GM19035 (cell line): ENCODE measurements at regions not wholly inside any gene's neighbourhood (a gene's known extent, or its start where the extent isn't known, plus 50 kb on each side); places are given as distances from the start of the nearest gene placed in this dataset.

Experiments used
- ATAC-seq: cut with Tn5 transposase; IDR thresholded peaks from one replicate; pipeline ENCODE4 v1.9.1; 2021; ENCODE audit not compliant: unreplicated experiment

DNA sequence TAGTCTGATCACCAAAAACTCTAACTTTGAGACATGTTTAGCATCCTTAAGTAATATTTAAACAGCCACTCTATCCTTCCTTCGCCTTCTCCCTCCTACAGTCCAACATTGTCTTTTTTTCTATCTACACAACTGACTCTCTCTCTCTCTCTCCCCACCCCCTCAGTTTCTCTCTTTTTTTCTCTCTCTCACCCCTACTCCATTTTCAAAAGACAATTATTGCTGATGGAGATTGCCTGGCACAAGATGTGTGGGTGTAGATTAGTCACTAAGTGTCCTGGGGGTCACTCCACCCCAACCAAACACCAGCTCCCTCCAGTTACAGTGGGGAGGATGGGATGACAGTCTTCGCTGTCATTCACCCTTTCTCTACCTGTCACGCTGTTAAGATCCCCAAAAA is 94.5 kb upstream of the NFIA start:
- ATAC-seq = no peak

DNA sequence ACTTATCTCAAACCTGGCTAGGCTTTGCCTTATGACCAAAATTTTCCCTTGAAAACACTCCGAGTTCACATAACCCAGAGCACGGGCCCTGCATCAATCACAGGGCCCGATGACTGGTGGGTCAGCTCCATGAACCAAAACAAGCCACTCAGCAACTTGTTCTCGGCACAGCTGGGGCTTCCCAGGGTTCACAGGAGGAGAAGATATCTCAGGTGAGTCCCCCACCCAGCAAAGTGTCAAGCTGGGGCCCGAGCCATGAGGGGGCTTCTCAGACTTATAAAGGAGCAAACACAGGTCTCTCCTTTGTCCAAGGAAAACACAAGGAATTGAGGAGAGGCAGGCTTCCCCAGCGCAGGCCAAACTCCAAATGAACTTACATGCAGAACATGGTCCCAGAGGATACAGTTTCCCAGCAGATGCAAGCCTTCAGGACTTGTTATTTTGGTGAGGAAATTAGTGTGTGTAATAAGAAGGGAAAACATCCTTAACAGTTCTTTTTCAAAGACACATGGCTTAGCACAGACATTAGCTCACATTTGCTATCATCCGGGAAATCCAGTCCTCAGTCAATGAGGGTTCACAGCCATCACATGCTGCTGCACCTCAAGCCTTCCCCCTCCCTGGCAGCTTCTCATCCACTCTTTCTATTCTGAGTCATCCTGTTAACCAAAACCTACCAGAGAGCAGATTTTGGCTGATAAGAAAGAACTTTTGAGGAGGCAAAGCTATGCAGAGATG is 98.1 kb upstream of the NFIA start:
- no peak for ATAC-seq

DNA sequence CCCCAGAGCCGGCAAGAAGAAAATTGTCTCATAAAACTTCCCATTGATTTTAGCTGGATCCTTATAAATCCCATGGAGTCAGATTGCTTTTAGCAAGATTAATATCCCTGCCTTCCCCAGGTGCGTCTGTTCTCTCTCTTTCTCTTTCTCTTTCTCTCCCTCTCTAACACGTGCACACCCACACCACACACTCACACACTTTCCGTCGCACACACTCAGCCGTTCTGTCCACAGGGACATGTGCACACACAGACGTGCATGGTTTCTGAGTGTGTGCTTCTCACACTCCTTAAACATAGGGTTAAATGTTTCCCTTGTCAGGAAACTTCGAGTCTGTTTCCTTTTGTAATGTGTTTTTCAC is 98.7 kb upstream of the NFIA start:
- ATAC-seq = no peak

DNA sequence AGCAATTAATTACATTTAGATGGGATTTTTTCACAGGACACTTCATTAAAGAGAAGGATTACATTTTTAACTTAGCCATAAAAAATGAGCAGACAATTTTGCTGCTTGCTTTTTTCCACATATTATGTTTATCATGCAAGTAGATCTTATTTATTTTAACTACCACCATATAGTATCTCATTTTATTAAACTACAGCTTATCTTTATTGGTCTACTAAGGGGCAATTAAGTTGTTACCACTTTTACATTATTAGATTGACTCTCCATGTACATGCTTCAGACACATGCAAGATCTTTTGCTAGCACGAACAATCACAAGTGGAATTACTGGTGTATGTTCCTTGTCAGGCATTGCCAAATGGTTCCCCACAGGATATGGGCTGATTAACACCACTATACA is 99.8 kb upstream of the NFIA start:
- no peak for ATAC-seq

DNA sequence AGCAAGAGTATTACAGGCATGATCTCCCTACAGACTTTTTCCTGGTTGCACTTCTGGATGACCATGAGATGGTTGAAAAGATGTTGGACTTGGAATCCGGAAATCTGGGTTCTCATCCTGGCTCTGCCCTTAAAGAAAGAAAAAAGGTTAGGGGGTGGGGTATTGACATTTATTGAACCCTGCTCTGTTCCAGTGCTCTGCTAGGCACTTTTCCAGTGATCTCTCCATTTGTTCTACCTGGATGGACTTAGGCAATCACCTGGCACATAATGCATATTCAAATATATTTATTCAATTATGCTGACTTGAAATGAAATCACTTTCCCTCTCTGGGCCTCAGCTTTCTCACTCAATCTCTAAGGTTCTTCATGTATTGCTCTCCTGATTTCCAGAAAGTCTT is 101.0 kb upstream of the NFIA start:
- no peak for ATAC-seq

DNA sequence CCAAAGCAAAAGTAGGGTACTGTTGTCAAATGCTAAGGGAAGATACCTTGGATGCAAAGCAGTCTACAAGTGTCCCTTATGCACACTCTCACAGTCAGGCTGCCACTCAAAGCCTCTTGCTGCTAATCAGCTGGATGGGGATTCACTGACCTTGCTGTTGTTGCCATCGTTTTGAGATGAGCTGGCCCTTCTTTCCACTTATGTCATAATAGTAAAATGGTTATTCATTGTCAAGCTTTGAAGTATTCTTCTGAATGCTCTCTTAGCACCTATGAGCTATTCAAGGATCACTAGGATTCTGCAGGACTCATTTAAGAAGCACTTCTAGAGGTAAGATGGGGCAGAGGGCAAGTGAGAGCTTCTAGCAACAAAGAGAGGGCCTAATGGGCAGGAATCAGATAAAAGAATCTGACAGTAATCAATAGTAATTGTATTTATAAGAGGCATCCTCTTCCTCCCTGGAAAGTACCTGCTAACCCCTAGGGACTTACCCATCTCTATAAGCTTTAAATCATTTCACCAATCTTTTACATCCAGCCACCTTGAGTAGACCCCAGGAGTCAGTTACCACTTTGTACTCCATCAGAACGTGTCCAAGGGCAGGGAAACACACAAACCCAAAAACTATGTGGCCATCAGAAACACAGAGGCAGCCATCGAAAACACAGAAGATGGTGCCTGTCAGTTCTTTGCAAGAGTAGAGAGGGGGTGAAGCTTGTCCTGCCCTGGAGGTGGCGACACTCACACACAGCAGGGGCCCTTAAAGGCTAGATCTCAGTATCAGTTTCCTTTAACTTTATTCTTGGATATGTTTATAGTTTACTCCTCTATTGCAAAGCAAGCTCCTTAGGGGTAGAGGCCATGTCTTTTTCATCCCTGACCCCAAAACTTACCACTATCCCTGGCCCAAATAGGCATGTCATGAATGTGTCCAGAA is 103.7 kb upstream of the NFIA start:
- peak; percentile 79 for ATAC-seq

DNA sequence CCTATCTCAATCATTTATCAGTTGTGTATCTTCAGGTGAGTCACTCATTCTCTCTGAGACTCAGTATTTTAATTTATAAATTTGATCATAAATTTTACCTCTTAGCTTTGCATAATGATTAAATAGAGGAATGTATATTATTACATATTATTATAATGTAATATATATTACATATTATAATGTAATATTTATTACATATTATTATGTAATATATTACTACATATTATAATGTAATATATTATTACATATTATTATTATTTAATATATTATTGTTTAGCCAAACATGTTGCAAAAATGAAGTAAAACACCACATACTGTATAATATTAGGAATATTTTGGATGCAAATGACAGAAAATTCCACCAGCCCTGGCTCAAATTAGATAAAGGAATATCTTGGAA is 104.7 kb upstream of the NFIA start:
- no peak for ATAC-seq

DNA sequence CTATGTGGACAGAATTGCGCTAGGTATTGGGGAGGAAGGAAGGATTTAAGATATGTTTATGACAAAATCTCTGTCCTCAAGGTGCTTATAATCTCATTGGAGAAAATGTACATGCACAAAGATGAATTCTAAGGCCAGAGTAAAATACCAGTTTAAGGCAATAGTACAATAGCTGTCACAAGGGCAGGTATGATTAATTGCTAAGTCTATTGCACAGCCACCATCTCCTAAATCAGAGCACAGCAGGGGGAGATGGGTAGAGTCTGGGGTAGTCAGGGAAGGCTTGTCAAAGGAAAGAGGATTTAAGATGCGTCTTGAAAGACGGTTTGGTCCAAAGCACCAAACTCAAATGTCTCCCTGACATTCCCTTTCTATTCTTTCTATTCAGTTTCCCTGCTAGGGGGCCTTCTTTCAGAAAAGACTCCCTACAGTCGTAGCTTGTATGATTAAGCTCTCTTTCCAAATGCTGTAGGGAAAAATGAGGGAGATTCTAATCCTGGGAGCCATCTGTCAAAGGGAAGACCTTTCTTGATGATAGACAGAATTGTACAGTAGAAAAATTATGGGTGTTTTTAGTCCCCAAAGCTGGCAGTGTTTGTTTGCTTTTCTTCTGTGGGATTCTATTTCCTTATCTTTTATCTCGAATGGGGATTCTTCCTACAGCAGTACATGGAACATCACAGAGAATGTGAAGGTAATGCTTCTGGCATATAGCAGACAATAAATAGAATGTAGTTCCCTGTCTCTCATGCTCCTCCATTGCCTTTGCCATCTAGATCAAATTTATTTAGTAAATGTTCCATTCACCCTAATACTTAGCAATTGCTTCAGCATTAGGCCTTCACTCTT is 107.6 kb upstream of the NFIA start:
- ATAC-seq = no peak

DNA sequence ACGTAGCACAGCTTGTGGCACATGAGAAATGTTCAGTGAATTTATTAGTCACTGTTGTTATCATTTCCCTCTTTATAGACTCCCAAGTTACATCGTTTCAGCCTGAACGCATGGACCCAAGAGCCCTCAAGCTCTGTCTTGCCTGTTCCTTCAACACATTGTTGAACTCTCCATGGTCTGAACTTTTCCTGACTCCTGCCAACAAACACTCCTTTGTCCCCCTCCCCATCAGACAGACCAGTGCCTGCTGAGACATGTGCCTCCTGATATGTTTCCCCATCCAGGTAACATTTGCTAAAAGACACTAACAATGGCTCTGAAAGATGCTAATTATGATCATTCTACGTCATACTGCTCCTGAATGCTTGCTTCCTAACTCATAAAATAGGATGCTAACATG is 108.7 kb upstream of the NFIA start:
- ATAC-seq = no peak

DNA sequence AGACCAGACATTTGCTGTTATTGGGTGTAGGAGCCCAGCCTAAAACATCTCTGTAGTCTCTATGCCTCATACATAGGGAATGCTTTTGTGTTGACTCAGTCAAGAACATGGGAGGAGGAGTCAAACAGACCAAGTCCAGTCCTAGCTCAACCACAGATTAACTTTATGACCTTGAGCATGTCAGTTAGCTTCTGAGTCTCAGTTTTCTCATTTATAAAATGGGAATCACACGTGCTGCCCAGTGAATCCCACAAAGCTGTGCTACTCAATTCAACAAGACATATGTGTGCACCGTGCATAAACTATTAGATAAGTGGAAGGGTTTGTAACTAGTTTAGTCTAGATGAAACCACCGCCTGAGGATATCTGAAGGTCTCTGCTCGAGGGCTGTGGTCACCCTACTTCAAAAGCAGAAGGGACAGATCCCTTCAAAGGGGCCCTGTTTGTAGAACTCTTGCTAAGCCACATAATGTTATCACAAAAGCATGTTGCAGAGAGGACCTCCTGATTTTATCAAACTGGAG is 109.5 kb upstream of the NFIA start:
- no peak for ATAC-seq

DNA sequence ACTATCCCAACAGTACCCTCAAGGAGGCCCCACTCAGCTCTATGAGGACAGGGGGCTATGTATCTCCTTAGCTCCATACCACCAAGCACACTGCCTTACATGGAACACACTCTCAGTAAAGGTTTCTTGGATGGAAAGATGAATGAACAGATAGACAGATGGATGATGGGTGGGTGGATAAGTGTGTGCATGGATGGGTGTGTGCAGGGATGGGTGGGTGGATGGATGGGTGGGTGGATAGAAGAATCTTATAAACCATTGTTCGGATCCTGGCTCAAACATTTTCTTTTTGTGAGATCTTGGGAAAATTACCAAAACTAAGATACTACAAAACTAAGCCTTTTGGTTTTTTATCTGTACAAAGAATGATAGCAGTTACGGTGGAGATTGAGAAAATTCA is 111.0 kb upstream of the NFIA start:
- no peak for ATAC-seq

DNA sequence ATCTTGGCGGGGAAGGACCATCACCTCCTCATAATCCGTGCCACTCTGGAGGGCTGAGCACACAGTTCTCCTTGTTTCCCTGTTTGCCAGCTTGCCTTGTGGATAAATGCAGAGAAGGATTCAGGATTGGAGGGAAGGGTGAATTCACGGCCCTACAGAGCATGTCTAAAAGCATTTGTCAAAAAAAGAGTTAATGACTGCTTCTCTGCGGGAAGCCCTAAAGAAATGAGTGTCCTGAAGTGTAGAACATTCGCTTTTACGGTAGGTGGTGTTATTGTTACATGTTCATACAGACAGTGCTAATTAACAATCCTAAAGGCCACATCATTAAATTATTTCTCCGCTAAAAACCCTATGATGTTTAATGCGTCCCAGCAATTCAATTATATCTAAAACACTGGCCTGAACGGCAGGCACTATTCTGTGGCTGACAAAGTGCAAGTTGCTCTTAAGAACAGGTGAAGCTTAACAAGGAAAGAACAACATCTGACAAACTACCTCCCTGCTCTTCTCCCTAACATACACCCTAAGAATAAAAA is 112.3 kb upstream of the NFIA start:
- ATAC-seq = no peak

DNA sequence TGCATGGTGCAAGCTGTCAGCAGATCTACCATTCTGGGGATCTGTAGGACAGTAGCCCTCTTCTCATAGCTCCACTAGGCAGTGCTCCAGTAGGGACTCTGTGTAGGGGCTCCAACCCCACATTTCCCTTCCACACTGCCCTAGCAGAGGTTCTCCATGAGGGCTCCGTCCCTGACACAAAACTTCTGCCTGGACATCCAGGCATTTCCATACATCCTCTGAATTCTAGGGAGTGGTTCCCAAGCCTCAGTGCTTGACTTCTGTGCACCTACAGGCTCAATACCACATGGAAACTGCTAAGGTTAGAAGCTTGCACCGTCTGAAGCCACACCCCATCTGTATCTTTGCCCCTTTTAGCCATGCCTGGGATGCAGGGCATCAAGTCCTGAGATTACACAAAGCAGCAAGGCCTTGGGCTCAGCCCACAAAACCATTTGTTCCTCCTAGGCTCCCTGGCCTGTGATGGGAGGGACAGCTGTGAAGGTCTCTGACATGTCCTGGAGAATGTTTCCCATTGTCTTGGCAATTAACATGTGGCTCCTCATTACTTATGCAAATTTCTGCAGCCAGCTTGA is 117.0 kb upstream of the NFIA start:
- no peak for ATAC-seq

DNA sequence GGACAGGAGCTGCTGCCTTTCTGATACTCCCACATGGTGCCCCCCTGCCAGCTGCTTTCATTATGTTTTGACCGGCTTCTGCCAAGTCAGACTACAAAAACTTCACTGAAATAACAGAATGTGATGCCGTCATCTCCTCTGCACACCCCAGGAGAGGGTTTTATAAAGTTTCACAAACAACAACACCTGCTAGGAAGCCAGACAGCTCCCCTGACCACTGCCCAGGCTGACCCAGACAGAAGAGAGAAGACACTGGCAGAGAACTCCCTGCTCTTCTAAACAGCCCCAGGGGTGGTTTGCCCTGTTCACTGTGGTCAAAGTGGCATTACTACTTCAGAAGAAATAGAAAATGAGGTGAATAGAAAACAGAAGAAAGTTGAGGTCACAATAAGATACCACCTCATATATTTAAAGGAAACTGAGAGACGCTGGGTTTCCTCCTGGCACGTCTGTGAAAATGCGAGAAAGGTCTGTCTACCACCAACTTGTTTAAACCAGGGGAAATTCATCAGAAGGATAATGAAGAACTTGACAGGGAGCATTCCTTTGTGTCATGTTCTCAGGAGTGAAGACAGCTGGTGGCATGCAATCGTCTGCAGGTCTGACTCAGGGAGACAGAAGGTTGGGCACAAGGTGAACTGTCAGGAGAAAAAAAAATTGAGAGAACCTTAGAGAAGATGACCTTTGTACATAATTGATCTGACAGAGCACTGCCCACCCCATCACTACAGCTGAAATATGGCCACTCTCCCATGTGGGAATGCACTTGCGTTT is 119.0 kb upstream of the NFIA start:
- ATAC-seq = no peak

DNA sequence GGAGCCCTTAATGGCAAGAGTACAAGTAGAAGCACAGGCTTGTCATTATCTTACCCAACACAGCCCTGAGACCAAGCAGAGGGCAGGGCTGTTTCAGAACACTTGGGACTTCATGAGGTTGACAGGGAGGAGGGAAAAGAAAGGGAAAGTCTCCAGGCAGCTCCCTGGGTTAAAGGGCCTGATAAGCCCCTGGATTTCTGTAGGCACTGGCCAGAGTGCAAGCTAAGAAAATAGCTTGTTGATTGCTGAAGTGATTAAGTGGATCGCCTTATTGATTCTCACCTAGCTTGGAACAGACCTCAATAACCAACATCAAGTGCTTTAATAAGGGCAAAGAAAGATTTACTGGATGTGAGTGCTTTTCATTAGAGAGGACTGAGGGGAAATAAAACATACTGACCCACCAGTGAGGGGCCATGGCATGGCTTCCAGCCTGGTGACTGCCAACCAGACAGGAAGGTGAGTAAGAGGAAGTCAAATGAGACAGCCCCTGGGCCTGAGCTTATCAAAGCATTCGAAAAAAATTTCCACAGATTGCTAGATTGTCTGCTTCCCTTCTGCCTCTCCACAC is 121.4 kb upstream of the NFIA start:
- no peak for ATAC-seq

DNA sequence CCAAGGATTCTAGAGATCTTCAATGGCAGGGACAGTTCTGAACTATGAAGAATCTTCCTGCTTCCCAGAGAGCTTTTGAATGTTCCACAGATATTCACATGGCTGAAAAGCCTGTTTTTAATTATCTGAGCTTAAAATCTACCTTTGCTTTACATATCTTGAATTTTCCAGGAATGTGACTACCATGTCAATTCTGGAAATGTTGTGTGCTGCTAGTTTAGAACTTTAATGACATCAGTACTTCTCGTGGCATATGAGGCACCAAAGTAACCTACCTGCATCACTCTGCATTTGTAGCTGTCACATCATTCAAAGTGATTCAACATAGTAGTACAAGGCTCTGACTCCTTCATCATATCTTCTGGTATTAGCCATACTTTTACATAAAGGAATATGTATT is 122.7 kb upstream of the NFIA start:
- ATAC-seq = no peak

DNA sequence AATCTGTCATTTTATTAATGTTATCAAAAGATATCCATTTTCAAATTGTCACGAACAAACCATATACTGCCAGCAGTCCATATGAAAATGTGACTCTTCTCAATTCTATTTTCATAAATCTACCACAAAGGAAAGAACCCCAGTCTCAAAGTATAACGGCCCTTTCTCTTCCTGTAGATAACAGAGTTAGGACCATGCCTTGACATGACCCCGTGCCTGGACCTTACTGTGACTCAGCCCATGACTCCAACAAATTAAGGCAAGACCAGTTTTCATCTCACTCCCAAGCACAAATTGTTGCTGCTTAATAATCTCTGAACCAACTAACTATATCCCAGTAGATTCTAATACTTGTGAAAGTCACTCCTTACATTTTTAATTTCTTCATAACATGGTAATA is 124.4 kb upstream of the NFIA start:
- ATAC-seq = no peak

DNA sequence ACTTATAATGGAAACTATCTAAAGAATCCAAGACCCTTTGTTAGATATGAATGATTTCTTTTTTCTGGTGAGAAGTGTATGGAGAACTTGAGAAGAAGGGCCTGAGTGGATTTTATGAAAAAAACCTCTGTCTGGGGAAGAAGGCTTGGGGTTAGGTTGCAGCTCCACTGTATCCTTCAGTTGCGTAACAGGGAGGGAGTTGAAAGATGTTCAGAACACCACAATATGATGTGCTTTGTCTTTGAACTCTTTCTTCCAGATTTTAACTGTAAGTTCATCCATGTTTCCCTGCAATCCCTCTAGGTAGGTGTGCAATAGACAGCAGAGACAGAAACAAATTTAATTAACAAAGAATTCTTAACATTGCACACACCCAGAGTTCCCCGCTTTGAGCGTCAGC is 125.8 kb upstream of the NFIA start:
- no peak for ATAC-seq

DNA sequence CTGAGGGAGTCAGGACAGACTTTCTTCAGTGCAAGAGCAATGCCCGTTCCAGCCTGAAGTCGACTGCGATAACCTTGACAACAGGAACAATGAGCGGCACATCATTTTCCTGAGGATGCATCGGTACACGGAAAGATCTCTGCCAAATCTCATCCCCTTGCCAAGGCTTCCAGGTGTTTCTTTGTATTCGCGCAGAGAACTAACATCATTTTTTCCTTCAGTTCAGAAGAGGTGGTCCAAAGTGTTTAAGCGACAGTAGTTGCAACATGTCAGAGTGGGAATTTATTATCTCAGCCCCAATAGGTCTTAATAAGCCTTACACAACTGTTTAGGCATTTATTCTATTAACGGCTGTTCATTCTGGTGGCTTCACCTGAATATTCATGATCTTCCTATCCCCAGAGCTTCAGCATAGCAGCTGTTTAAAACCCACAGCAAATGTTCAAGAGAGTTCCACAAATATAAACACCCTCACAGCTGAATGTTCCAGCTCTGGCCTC is 129.7 kb upstream of the NFIA start:
- ATAC-seq = no peak
